PFSK-1 (cell line): ENCODE measurements at regions not wholly inside any gene's neighbourhood (a gene's known extent, or its start where the extent isn't known, plus 50 kb on each side); places are given as distances from the start of the nearest gene placed in this dataset.

Source experiments
- REST ChIP-seq, 2 experiments: IDR thresholded peaks; 2 replicates each; pipeline versions ENCODE4 v1.6.1 to v1.8.0; 2011 to 2012; ENCODE audit warnings: low read depth in 2 of 2, low read length in 2 of 2, control low read depth in 1 of 2, inconsistent platforms in 1 of 2, mild to moderate bottlenecking in 1 of 2, moderate library complexity in 1 of 2; ENCODE audit not compliant: insufficient read depth in 1 of 2
- SIN3A ChIP-seq: IDR thresholded peaks from 2 replicates; pipeline ENCODE4 v1.6.1; 2012; ENCODE audit warnings: mild to moderate bottlenecking, low read length, moderate library complexity, borderline replicate concordance; ENCODE audit not compliant: insufficient read depth
- TAF1 ChIP-seq: IDR thresholded peaks from 2 replicates; pipeline ENCODE4 v1.6.1; 2012; ENCODE audit warnings: low read length, control low read depth, borderline replicate concordance; ENCODE audit not compliant: insufficient read depth

GRCh38 chr1:189149547-189150375 is 1327.9 kb downstream of the BRINP3 start:
- TF ChIP-seq TAF1 (no peak), REST (IDR thresholded peaks at IDR 0.05; ENCODE audit: insufficient read depth in 1 of 2, low read depth in 2 of 2, low read length in 2 of 2) (no peak), SIN3A (no peak)
